H1 (cell line): ENCODE measurements at regions not wholly inside any gene's neighbourhood (a gene's known extent, or its start where the extent isn't known, plus 50 kb on each side); places are given as distances from the start of the nearest gene placed in this dataset.
A peak's percentile ranks its signal among the peaks of the same experiment; 100 is the strongest.

Source experiments
- CTCF ChIA-PET: fragments of 300-600 bp; sonication (Branson Sonifier 250); formaldehyde crosslinking; loops from one replicate; lab custom pipeline; 2021; ENCODE audit not compliant: partially characterized antibody; lab: Charles Lee
- POLR2A ChIA-PET: fragments of 300-600 bp; sonication (Branson Sonifier 250); formaldehyde crosslinking; loops from one replicate; lab custom pipeline; 2021; ENCODE audit warnings: inconsistent platforms; ENCODE audit not compliant: partially characterized antibody; lab: Charles Lee
- DNase-seq, 2 experiments: peaks; one replicate each; pipeline versions ENCODE4 v3.0.0 to v3.0.0-alpha.2; 2010 to 2022; ENCODE audit warnings: low spot score in 2 of 2, low read depth in 1 of 2, mixed read lengths in 1 of 2
- FAIRE-seq: peaks from 2 replicates; lab custom pipeline; 2011; peaks lifted over from hg19 to GRCh38; lab: Jason Lieb, UNC
- H2AFZ ChIP-seq: 2 replicates; pipeline ENCODE4 v1.8.1; 2012; ENCODE audit warnings: low read length, inconsistent platforms
- H2AK5ac ChIP-seq: 2 replicates; pipeline ENCODE4 v1.6.1; 2013; ENCODE audit warnings: low read depth, low read length
- H2BK120ac ChIP-seq: replicated peaks from 2 replicates; pipeline ENCODE3; 2013; ENCODE audit warnings: low read depth, low read length, inconsistent platforms
- H2BK12ac ChIP-seq: 2 replicates; pipeline ENCODE4 v1.6.1; 2013; ENCODE audit warnings: low read depth, low read length
- H2BK15ac ChIP-seq: 2 replicates; pipeline ENCODE4 v1.6.1; 2013; ENCODE audit warnings: low read length
- H2BK20ac ChIP-seq: 2 replicates; pipeline ENCODE4 v1.6.1; 2013; ENCODE audit warnings: low read length
- H2BK5ac ChIP-seq: 2 replicates; pipeline ENCODE4 v1.6.1; 2013; ENCODE audit warnings: low read depth, low read length
- H3K14ac ChIP-seq: 2 replicates; pipeline ENCODE4 v1.6.1; 2013; ENCODE audit warnings: inconsistent platforms; ENCODE audit not compliant: insufficient read length
- H3K18ac ChIP-seq: 2 replicates; pipeline ENCODE4 v1.6.1; 2013; ENCODE audit warnings: low read length; ENCODE audit errors: extremely low read depth
- H3K23ac ChIP-seq: 2 replicates; pipeline ENCODE4 v1.6.1; 2013; ENCODE audit warnings: inconsistent platforms; ENCODE audit not compliant: insufficient read length
- H3K23me2 ChIP-seq: 2 replicates; pipeline ENCODE4 v1.6.1; 2013; ENCODE audit warnings: low read depth, low read length
- H3K27ac ChIP-seq: 2 replicates; pipeline ENCODE4 v1.6.1; 2011; ENCODE audit warnings: low read depth, low read length, inconsistent platforms
- H3K27me3 ChIP-seq, 4 experiments: replicated peaks in 1 of 4; 1 replicate in 1 of 4; 2 replicates in 3 of 4; pipeline versions ENCODE4 v1.6.1 to v1.8.1; 2011 to 2013; ENCODE audit warnings: low read length in 3 of 4, mild to moderate bottlenecking in 3 of 4, inconsistent platforms in 2 of 4, mixed read lengths in 2 of 4, moderate library complexity in 1 of 4; ENCODE audit not compliant: control insufficient read depth in 3 of 4, insufficient read depth in 3 of 4; ENCODE audit errors: extremely low read depth in 1 of 4
- H3K36me3 ChIP-seq, 4 experiments: 2 replicates each; pipeline versions ENCODE4 v1.6.1 to v1.8.1; 2011 to 2013; ENCODE audit warnings: mild to moderate bottlenecking in 4 of 4, low read length in 3 of 4, moderate library complexity in 2 of 4, control low read depth in 1 of 4, inconsistent platforms in 1 of 4; ENCODE audit not compliant: insufficient read depth in 4 of 4, control insufficient read depth in 2 of 4
- H3K4ac ChIP-seq: replicated peaks from 2 replicates; pipeline ENCODE3; 2013; ENCODE audit warnings: low read length, low read depth, mixed read lengths, inconsistent platforms; ENCODE audit not compliant: insufficient read length
- H3K4me1 ChIP-seq, 4 experiments: replicated peaks in 1 of 4; 1 replicate in 1 of 4; 2 replicates in 3 of 4; pipeline versions ENCODE4 v1.6.1 to v1.8.1; 2011 to 2013; ENCODE audit warnings: low read length in 3 of 4, inconsistent platforms in 2 of 4, mixed read lengths in 1 of 4; ENCODE audit not compliant: insufficient read depth in 4 of 4, control insufficient read depth in 3 of 4
- H3K4me2 ChIP-seq, 2 experiments: 2 replicates each; pipeline versions ENCODE4 v1.6.1 to v1.8.1; 2011 to 2013; ENCODE audit warnings: low read depth in 2 of 2, low read length in 2 of 2, control low read depth in 1 of 2, inconsistent platforms in 1 of 2, mild to moderate bottlenecking in 1 of 2; ENCODE audit not compliant: insufficient read depth in 1 of 2
- H3K4me3 ChIP-seq, 4 experiments: fragments of 200-600, 300-600 bp in 1 of 4; sonication (generic), shearing (Covaris generic), sonication (Bioruptor Twin) in 1 of 4; 2 replicates each; pipeline versions ENCODE4 v1.5.1 to v1.8.1; 2011 to 2016; ENCODE audit warnings: low read length in 4 of 4, low read depth in 3 of 4, control low read depth in 2 of 4, inconsistent platforms in 2 of 4, mild to moderate bottlenecking in 2 of 4, mixed read lengths in 1 of 4, moderate library complexity in 1 of 4; ENCODE audit not compliant: insufficient read depth in 2 of 4; ENCODE audit errors: extremely low read depth in 1 of 4
- H3K56ac ChIP-seq: replicated peaks from 2 replicates; pipeline ENCODE3; 2013; ENCODE audit warnings: low read depth, mild to moderate bottlenecking, mixed read lengths, low read length, inconsistent platforms; ENCODE audit not compliant: insufficient read length
- H3K79me1 ChIP-seq: 2 replicates; pipeline ENCODE4 v1.6.1; 2013; ENCODE audit warnings: low read depth, low read length, control low read depth
- H3K79me2 ChIP-seq, 2 experiments: 2 replicates each; pipeline versions ENCODE4 v1.6.1 to v1.8.1; 2012 to 2013; ENCODE audit warnings: low read length in 2 of 2, mild to moderate bottlenecking in 2 of 2, inconsistent platforms in 1 of 2; ENCODE audit not compliant: insufficient read depth in 2 of 2, control insufficient read depth in 1 of 2
- H3K9ac ChIP-seq, 4 experiments: replicated peaks in 1 of 4; 1 replicate in 1 of 4; 2 replicates in 3 of 4; pipeline versions ENCODE4 v1.6.1 to v1.8.1; 2011 to 2013; ENCODE audit warnings: low read depth in 3 of 4, low read length in 3 of 4, control low read depth in 2 of 4, mild to moderate bottlenecking in 2 of 4, moderate library complexity in 2 of 4, inconsistent platforms in 1 of 4; ENCODE audit errors: extremely low read depth in 1 of 4
- H3K9me3 ChIP-seq, 2 experiments: 2 replicates each; pipeline versions ENCODE4 v1.6.1 to v1.8.1; 2012 to 2013; ENCODE audit warnings: mild to moderate bottlenecking in 2 of 2, moderate library complexity in 2 of 2, control low read depth in 1 of 2, inconsistent platforms in 1 of 2, low read depth in 1 of 2, low read length in 1 of 2, mixed read lengths in 1 of 2; ENCODE audit not compliant: insufficient read depth in 2 of 2
- H4K20me1 ChIP-seq, 2 experiments: replicated peaks in 1 of 2; 2 replicates each; pipeline versions ENCODE3 to v1.8.1; 2011 to 2013; ENCODE audit warnings: inconsistent platforms in 2 of 2, low read length in 2 of 2, mild to moderate bottlenecking in 1 of 2; ENCODE audit not compliant: insufficient read depth in 2 of 2, control insufficient read depth in 1 of 2
- H4K5ac ChIP-seq: 2 replicates; pipeline ENCODE4 v1.6.1; 2013; ENCODE audit warnings: low read length, low read depth, mixed read lengths, inconsistent platforms; ENCODE audit not compliant: insufficient read length
- H4K8ac ChIP-seq: 2 replicates; pipeline ENCODE4 v1.8.0; 2013; ENCODE audit warnings: mild to moderate bottlenecking, moderate library complexity, low read length, inconsistent platforms; ENCODE audit not compliant: insufficient read depth; ENCODE audit errors: extremely low read depth
- H4K91ac ChIP-seq: replicated peaks from 2 replicates; pipeline ENCODE3; 2013; ENCODE audit warnings: low read length, mixed read lengths, inconsistent platforms; ENCODE audit not compliant: insufficient read length
- CTBP2 ChIP-seq: IDR thresholded peaks from 2 replicates; pipeline ENCODE4 v1.7.0; 2011; ENCODE audit warnings: borderline replicate concordance, mild to moderate bottlenecking, moderate library complexity, mixed read lengths, low read length; ENCODE audit not compliant: insufficient read depth, insufficient read length
- EZH2 ChIP-seq: fragments of 200-600 bp; sonication (generic); IDR thresholded peaks from 2 replicates; pipeline ENCODE4 v1.7.1; 2012; ENCODE audit warnings: low read depth, mild to moderate bottlenecking, moderate library complexity, low read length, inconsistent platforms; ENCODE audit not compliant: severe bottlenecking
- GABPA ChIP-seq: IDR thresholded peaks from 2 replicates; pipeline ENCODE4 v1.6.1; 2011; ENCODE audit warnings: mild to moderate bottlenecking, low read length, moderate library complexity, borderline replicate concordance; ENCODE audit not compliant: insufficient read depth
- HDAC6 ChIP-seq: IDR thresholded peaks from one replicate; pipeline ENCODE4 v1.7.1; 2012; ENCODE audit warnings: low read depth, mild to moderate bottlenecking, inconsistent platforms, low read length, moderate library complexity
- KDM1A ChIP-seq: fragments of 200-600, 300-600 bp; sonication (generic); IDR thresholded peaks from 2 replicates; pipeline ENCODE4 v1.7.1; 2016; ENCODE audit warnings: mild to moderate bottlenecking, low read length, borderline replicate concordance
- MAFK ChIP-seq: IDR thresholded peaks from 2 replicates; pipeline ENCODE4 v1.6.1; 2012; ENCODE audit warnings: low read depth, mild to moderate bottlenecking, improper control_type of control experiment, low read length
- PHF8 ChIP-seq: fragments of 200-600 bp; sonication (generic); conservative IDR thresholded peaks from 2 replicates; pipeline ENCODE4 v1.7.1; 2012; ENCODE audit warnings: low read depth, mild to moderate bottlenecking, inconsistent platforms, low read length, moderate library complexity
- POLR2AphosphoS5 ChIP-seq: IDR thresholded peaks from 2 replicates; pipeline ENCODE4 v1.6.1; 2011; ENCODE audit warnings: low read depth, low read length
- POU5F1 ChIP-seq: IDR thresholded peaks from 2 replicates; pipeline ENCODE4 v1.6.1; 2011; ENCODE audit warnings: low read depth, mild to moderate bottlenecking, low read length, moderate library complexity
- RBBP5 ChIP-seq: IDR thresholded peaks from 2 replicates; pipeline ENCODE4 v1.7.1; 2012; ENCODE audit warnings: low read depth, mild to moderate bottlenecking, inconsistent platforms, low read length, moderate library complexity, borderline replicate concordance
- RXRA ChIP-seq: IDR thresholded peaks from 2 replicates; pipeline ENCODE4 v1.6.1; 2011; ENCODE audit warnings: low read depth, mild to moderate bottlenecking, low read length, moderate library complexity; ENCODE audit not compliant: insufficient read depth
- SIRT6 ChIP-seq: IDR thresholded peaks from one replicate; pipeline ENCODE4 v1.7.1; 2012; ENCODE audit warnings: low read length, inconsistent platforms
- SUZ12 ChIP-seq: fragments of 200-600 bp; sonication (generic); IDR thresholded peaks from 2 replicates; pipeline ENCODE4 v1.6.1; 2012; ENCODE audit warnings: mild to moderate bottlenecking, inconsistent platforms, low read length, moderate library complexity, mixed read lengths
- TCF12 ChIP-seq: IDR thresholded peaks from 2 replicates; pipeline ENCODE4 v1.6.1; 2011; ENCODE audit warnings: low read depth, mild to moderate bottlenecking, low read length
- YY1 ChIP-seq: IDR thresholded peaks from 2 replicates; pipeline ENCODE4 v1.6.1; 2011; ENCODE audit warnings: low read depth, mild to moderate bottlenecking, low read length
- WGBS, 2 experiments: shearing (Covaris generic) in 1 of 2; methylation state at CpG; one replicate each; pipeline versions ENCODE4 v1.1.6 to v1.1.7; 2013 to 2015; ENCODE audit warnings: low lambda C conversion rate in 2 of 2, mixed read lengths in 2 of 2, inconsistent platforms in 1 of 2, low coverage in 1 of 2, missing lambda C conversion rate in 1 of 2; ENCODE audit not compliant: insufficient replicate concordance in 2 of 2, insufficient coverage in 1 of 2, insufficient read length in 1 of 2; ENCODE audit errors: extremely low coverage in 1 of 2, missing lambda C conversion rate in 1 of 2; 5-methylcytosine and 5-hydroxymethylcytosine counted together

DNA sequence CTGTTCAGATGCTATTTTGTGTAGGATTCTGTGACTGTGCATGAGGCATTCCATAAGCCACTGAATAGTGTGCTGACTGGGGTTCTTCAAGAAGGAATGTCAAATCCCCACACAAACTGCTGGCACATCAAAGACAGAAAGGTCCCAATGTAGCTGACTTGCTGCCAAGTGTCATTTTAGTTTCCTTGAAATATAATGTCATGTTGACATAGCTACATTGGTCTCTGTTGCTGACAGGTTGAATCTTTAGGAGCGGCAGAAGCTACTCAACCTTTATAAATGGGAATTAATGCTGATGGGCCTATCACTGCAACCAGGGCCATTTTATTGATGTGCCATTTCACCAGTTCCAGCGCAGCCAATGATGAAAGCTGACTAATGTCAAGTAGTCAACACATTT, 1110.7 kb upstream of the B3GALT2 start:
- Histone ChIP-seq H4K8ac (no peak overlapping the region), H3K79me1 (no peaks in the 10 kb centered on the region), H2BK12ac (0 out of 2 replicates have a peak overlapping the region, but pooled peaks have one; percentile 7), H3K23me2 (no peaks in the 10 kb centered on the region), H3K4ac (no peak overlapping the region), H3K14ac (no peak overlapping the region), H3K27me3 (no peaks in the 10 kb centered on the region), H3K18ac (no peak overlapping the region), H4K91ac (no peak overlapping the region), H3K23ac (no peak overlapping the region), H4K20me1 (no peaks in the 10 kb centered on the region), H3K27ac (no peak overlapping the region), H3K9me3 (no peaks in the 10 kb centered on the region), H4K5ac (no peak overlapping the region), H3K36me3 (no peaks in the 10 kb centered on the region), H3K79me2 (no peaks in the 10 kb centered on the region), H3K4me1 (peaks cover 0 to 3% (median 0%) of the 10 kb centered on the region in 4 experiments; a peak in 1 of 7 replicates), H2BK120ac (no peak overlapping the region), H3K4me2 (no peak overlapping the region), H2BK15ac (no peak overlapping the region), H3K4me3 (no peak overlapping the region), H2BK20ac (no peak overlapping the region), H3K56ac (no peak overlapping the region), H2BK5ac (no peak overlapping the region), H2AFZ (no peak overlapping the region), H3K9ac (no peak overlapping the region), H2AK5ac (no peak overlapping the region)
- no peak for DNase-seq
- ChIA-PET CTCF (no interaction called here), POLR2A (no interaction called here)
- 98% methylated on average over 2 of the region's 2 CpGs; no CpG with 5 or more reads in 1 of the 2 experiments for WGBS, 2 experiments
- no peak for FAIRE-seq
- TF ChIP-seq SUZ12 (no peak), EZH2 (no peak), CTBP2 (no peak), GABPA (no peak), TCF12 (no peak), RXRA (no peak), SIRT6 (no peak), KDM1A (no peak), POU5F1 (no peak), HDAC6 (no peak), POLR2AphosphoS5 (no peak), YY1 (no peak), PHF8 (no peak), RBBP5 (no peak), MAFK (no peak)
